Muscle layer of duodenum (tissue), 2 donors: ENCODE measurements at regions not wholly inside any gene's neighbourhood (a gene's known extent, or its start where the extent isn't known, plus 50 kb on each side); places are given as distances from the start of the nearest gene placed in this dataset.

Experiments used
- H3K27ac ChIP-seq: one replicate; pipeline ENCODE4 v1.7.0; 2013; ENCODE audit warnings: mild to moderate bottlenecking, low read length
- H3K27me3 ChIP-seq: one replicate; pipeline ENCODE4 v1.7.0; 2013; ENCODE audit warnings: low read depth, mild to moderate bottlenecking, control low read depth, low read length
- H3K36me3 ChIP-seq, 2 donors: one replicate each; pipeline ENCODE4 v1.7.0; 2013; ENCODE audit warnings: low read length in 2 of 2, control low read depth in 1 of 2, mild to moderate bottlenecking in 1 of 2; ENCODE audit not compliant: insufficient read depth in 2 of 2, control insufficient read depth in 1 of 2
- H3K4me1 ChIP-seq, 2 donors: one replicate each; pipeline ENCODE4 v1.7.0; 2013; ENCODE audit warnings: low read length in 2 of 2, mild to moderate bottlenecking in 2 of 2, control low read depth in 1 of 2, moderate library complexity in 1 of 2; ENCODE audit not compliant: insufficient read depth in 2 of 2, control insufficient read depth in 1 of 2
- H3K4me3 ChIP-seq, 2 donors: one replicate each; pipeline ENCODE4 v1.7.0; 2013; ENCODE audit warnings: low read length in 2 of 2, low read depth in 1 of 2, mild to moderate bottlenecking in 1 of 2
- H3K9me3 ChIP-seq, 2 donors: one replicate each; pipeline ENCODE4 v1.7.0; 2013; ENCODE audit warnings: low read length in 2 of 2, control low read depth in 1 of 2, mild to moderate bottlenecking in 1 of 2; ENCODE audit not compliant: control insufficient read depth in 1 of 2
- donor health status: healthy.

GRCh38 chr1:96509951-96510350, 211.6 kb upstream of the PTBP2 start:
- Histone ChIP-seq H3K27me3 (no peaks in the 10 kb centered on the region), H3K36me3 (no peaks in the 10 kb centered on the region), H3K4me3 (no peak overlapping the region), H3K4me1 (peaks cover 0 to 10% of the 10 kb centered on the region in 2 donors), H3K9me3 (no peaks in the 10 kb centered on the region), H3K27ac (no peak overlapping the region)

GRCh38 chr1:96510391-96510790, 211.2 kb upstream of the PTBP2 start:
- Histone ChIP-seq H3K4me3 (no peak overlapping the region), H3K9me3 (no peaks in the 10 kb centered on the region), H3K27ac (no peak overlapping the region), H3K27me3 (no peaks in the 10 kb centered on the region), H3K36me3 (no peaks in the 10 kb centered on the region), H3K4me1 (peaks cover 0 to 10% of the 10 kb centered on the region in 2 donors)

GRCh38 chr1:96510911-96511310, 210.7 kb upstream of the PTBP2 start:
- Histone ChIP-seq H3K9me3 (no peaks in the 10 kb centered on the region), H3K27ac (no peak overlapping the region), H3K4me1 (peaks cover 0 to 10% of the 10 kb centered on the region in 2 donors), H3K36me3 (no peaks in the 10 kb centered on the region), H3K4me3 (no peak overlapping the region), H3K27me3 (no peaks in the 10 kb centered on the region)

GRCh38 chr1:96513136-96513535, 208.4 kb upstream of the PTBP2 start:
- H3K9me3 ChIP-seq: no peaks in the 10 kb centered on the region
- H3K27ac ChIP-seq: no peak overlapping the region
- H3K36me3 ChIP-seq: no peaks in the 10 kb centered on the region
- peaks cover 0 to 10% of the 10 kb centered on the region in 2 donors for H3K4me1 ChIP-seq
- H3K27me3 ChIP-seq: no peaks in the 10 kb centered on the region
- H3K4me3 ChIP-seq: no peak overlapping the region

- Histone ChIP-seq H3K4me1 (peaks cover 3 to 13% of the 10 kb centered on the region in 2 donors), H3K4me3 (no peak overlapping the region), H3K36me3 (no peaks in the 10 kb centered on the region), H3K27me3 (no peaks in the 10 kb centered on the region), H3K27ac (no peak overlapping the region), H3K9me3 (no peaks in the 10 kb centered on the region)
Measured at GRCh38 chr1:96515430-96515829, 206.2 kb upstream of the PTBP2 start.

- H3K27ac ChIP-seq: no peak overlapping the region
- H3K27me3 ChIP-seq: no peaks in the 10 kb centered on the region
- H3K4me3 ChIP-seq: no peak overlapping the region
- H3K36me3 ChIP-seq: no peaks in the 10 kb centered on the region
- H3K9me3 ChIP-seq: no peaks in the 10 kb centered on the region
- H3K4me1 ChIP-seq: peaks cover 3 to 15% of the 10 kb centered on the region in 2 donors
Measured at GRCh38 chr1:96515925-96516324, 205.7 kb upstream of the PTBP2 start.

- H3K4me3 ChIP-seq: no peak overlapping the region
- peaks cover 3 to 9% of the 10 kb centered on the region in 2 donors for H3K4me1 ChIP-seq
- H3K27me3 ChIP-seq: no peaks in the 10 kb centered on the region
- no peak overlapping the region for H3K27ac ChIP-seq
- no peaks in the 10 kb centered on the region for H3K36me3 ChIP-seq
- H3K9me3 ChIP-seq: no peaks in the 10 kb centered on the region
Measured at GRCh38 chr1:96519851-96520578, 201.6 kb upstream of the PTBP2 start.

GRCh38 chr1:96520579-96520947, 201.0 kb upstream of the PTBP2 start:
- H3K27me3 ChIP-seq: no peaks in the 10 kb centered on the region
- H3K9me3 ChIP-seq: no peaks in the 10 kb centered on the region
- no peak overlapping the region for H3K4me3 ChIP-seq
- H3K27ac ChIP-seq: peak overlapping the region; percentile 22
- H3K36me3 ChIP-seq: no peaks in the 10 kb centered on the region
- peaks cover 3 to 9% of the 10 kb centered on the region in 2 donors for H3K4me1 ChIP-seq

GRCh38 chr1:96521010-96521409, 200.6 kb upstream of the PTBP2 start:
- Histone ChIP-seq H3K9me3 (no peaks in the 10 kb centered on the region), H3K27ac (peak overlapping the region; percentile 22), H3K4me1 (peaks cover 3 to 9% of the 10 kb centered on the region in 2 donors), H3K4me3 (no peak overlapping the region), H3K27me3 (no peaks in the 10 kb centered on the region), H3K36me3 (no peaks in the 10 kb centered on the region)

GRCh38 chr1:96521994-96522760, 199.4 kb upstream of the PTBP2 start:
- Histone ChIP-seq H3K4me3 (no peak overlapping the region), H3K36me3 (no peaks in the 10 kb centered on the region), H3K4me1 (peaks cover 3 to 9% of the 10 kb centered on the region in 2 donors), H3K9me3 (peaks cover 0 to 2% of the 10 kb centered on the region in 2 donors), H3K27ac (no peak overlapping the region), H3K27me3 (no peaks in the 10 kb centered on the region)

GRCh38 chr1:96522927-96523326, 198.7 kb upstream of the PTBP2 start:
- Histone ChIP-seq H3K9me3 (peaks cover 0 to 2% of the 10 kb centered on the region in 2 donors), H3K27ac (no peak overlapping the region), H3K27me3 (no peaks in the 10 kb centered on the region)

More at GRCh38 chr1:96522927-96523326, 198.7 kb upstream of the PTBP2 start:
- Histone ChIP-seq H3K4me1 (peaks cover 3 to 9% of the 10 kb centered on the region in 2 donors), H3K36me3 (no peaks in the 10 kb centered on the region), H3K4me3 (no peak overlapping the region)
